HL-60 (cell line): ENCODE measurements at regions not wholly inside any gene's neighbourhood (a gene's known extent, or its start where the extent isn't known, plus 50 kb on each side); places are given as distances from the start of the nearest gene placed in this dataset.

ENCODE experiments used
- CTCF ChIP-seq: IDR thresholded peaks from one replicate; pipeline ENCODE4 v1.5.1; 2011; ENCODE audit warnings: low read length, control low read depth, inconsistent platforms; ENCODE audit not compliant: insufficient read depth
- GABPA ChIP-seq: IDR thresholded peaks from 2 replicates; pipeline ENCODE4 v1.6.1; 2012; ENCODE audit warnings: low read depth
- POLR2AphosphoS5 ChIP-seq: IDR thresholded peaks from 2 replicates; pipeline ENCODE4 v1.6.1; 2012; ENCODE audit warnings: low read depth
- REST ChIP-seq: IDR thresholded peaks from 2 replicates; pipeline ENCODE4 v1.6.1; 2012; ENCODE audit warnings: low read depth; ENCODE audit not compliant: insufficient replicate concordance
- SPI1 ChIP-seq: IDR thresholded peaks from 2 replicates; pipeline ENCODE4 v1.6.1; 2012; ENCODE audit warnings: low read depth, mild to moderate bottlenecking, borderline replicate concordance

- TF ChIP-seq CTCF (no peak), POLR2AphosphoS5 (no peak), GABPA (no peak), REST (no peak), SPI1 (no peak)
Observed at GRCh38 chr2:9754532-9754887, 88.8 kb upstream of the TAF1B start.
